Stimulated activated CD8-positive, alpha-beta memory T cell treated with anti-CD3 and anti-CD28 coated beads, Interleukin-4, amount 100 ng/mL, for 48 hours (primary cell): ENCODE measurements at regions not wholly inside any gene's neighbourhood (a gene's known extent, or its start where the extent isn't known, plus 50 kb on each side); places are given as distances from the start of the nearest gene placed in this dataset.

ENCODE experiments used
- DNase-seq: peaks from one replicate; pipeline ENCODE4 v3.0.0-alpha.2; 2020

DNA sequence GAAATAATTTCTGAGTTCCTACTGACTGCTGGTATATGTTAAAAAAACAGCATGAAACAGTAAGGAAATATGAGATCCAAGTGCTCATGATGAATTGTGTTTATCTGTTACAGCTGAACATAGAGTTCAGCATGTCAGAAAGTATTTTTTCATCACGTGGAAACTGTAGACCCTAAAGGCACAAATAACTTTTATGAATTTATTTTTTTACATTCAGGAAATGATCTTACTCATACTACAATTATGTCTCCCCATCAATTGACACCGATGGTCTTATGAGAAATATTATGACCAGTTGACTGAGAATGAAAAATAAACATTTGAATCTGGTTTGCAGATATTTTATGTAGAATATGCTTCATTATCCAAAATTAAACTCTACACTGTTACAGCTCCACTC is 283.1 kb upstream of the SPANXN4 start:
- DNase-seq, result no peak

DNA sequence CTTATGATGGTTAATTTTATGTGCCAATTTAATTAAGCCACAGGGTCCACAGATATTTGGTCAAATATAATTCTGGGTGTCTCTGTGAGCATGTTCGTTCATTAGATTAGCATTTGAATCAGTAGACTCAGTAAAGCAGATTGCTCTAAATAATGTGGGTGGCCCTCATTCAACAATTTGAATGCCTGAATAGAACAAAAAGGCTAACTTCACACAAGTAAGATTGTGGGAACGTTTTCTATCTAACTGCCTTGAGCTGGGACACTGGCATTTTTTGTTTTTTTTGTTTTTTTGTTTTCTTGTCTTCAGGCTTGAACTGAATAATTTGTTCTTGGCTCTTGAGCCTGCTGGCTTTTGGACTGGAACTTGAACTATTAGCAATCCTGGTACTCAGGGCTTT is 292.4 kb upstream of the SPANXN4 start:
- no peak for DNase-seq

DNA sequence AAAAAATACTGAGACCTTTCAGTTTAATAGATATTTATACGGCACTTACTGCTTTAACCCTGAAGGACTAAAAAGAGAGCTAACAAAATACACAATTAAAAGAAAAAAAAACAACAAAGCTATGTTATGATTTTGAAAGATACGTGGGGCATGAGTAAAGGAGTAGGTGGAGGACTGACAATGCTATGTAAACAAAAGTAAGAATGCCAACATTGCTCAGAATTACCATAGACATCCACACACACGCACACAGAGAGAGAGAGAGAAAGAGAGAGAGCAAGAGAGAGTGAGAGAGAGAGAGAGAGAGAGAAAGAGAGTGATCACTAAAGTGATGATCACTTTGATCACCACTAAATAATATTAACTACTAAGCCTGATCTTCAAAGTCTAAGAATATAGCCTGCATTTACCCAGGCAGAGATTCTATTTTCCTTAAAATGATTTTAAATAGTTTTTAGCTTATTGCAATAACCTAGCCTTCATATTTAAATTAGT is 313.9 kb upstream of the SPANXN4 start:
- DNase-seq, result no peak

DNA sequence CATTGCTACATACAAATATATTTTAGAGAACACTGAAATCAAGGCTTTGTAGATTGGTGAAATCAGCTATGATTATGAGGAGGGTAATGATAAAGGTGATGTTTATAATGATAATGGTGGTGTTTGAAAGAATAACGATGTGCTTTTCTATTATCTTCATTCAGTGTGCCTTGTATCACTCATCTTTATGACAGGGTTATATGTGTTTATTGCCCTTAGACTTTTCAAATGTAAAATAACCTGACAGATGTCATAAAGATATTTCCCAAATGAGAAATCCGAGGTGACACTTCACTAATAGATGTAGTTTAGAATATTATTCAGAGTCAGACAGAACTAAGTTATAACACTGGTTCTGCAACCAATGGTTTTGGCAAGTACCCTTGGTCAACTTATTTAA is 323.0 kb upstream of the SPANXN4 start:
- DNase-seq, result no peak

DNA sequence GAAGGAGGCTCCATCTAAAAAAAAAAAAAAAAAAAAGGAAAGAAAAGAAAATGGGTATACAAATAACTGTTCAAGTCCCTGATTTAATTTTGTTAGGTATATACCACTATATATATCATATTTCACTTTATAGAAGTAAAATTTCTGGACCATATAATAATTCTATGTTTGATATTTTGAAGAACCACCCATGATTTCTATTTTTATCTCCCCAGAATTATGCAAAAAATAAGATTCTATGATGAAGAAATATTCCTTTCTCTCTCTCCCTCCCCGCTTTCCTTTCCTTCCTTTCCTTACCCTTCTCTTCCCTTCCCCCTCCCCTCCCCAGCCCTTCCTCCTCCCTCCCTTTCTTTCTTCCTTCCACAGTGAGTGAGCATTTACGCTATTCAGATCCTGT is 337.5 kb upstream of the SPANXN4 start:
- DNase-seq, result no peak

DNA sequence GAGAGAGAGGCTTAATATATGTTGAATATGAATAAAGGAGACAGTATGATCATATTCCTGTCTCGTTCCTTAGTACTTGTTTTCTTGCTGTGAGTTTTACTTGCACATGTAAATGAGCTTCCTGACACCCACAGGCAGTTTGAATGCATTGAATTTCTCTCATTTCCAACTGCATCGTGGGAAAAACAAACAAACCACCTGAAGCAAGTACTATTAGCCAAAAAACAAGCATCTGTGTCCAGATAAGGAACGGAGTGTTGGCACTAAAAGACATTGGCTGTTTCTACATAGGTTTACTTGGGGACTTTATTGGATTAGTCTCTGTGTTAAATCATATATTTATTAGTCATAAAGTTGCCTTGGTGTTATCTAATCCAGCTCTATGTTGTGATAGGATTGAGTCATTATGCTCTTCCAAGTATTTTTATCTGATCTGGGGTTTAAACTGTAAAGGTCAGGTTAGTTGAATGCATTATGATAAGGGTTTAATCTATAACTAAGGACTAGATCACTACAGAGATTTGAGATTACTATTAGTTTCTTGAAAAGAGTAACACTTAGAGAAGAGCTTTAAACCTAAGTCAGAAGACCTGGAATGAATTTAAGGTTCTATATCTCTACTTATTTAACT is 339.0 kb upstream of the SPANXN4 start:
- DNase-seq, result no peak

DNA sequence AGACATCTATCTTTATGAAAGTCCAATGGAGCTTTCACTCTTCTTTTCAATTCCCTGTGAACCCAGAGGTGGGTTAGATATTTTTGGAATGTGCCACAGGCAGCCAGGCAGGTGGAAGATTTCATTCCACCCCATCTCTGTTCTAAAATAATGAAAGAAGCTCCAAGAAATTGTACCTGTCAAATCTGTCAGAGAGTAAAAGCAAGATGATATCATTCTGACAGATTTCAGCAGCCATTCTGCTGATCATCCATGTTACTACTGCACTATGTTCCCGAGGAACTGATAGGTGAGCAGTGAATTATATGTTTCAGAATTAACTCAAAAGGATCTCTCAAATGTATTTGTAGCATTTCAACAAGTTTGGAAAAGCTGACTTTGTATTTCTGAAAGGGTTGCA is 339.5 kb upstream of the SPANXN4 start:
- no peak for DNase-seq

DNA sequence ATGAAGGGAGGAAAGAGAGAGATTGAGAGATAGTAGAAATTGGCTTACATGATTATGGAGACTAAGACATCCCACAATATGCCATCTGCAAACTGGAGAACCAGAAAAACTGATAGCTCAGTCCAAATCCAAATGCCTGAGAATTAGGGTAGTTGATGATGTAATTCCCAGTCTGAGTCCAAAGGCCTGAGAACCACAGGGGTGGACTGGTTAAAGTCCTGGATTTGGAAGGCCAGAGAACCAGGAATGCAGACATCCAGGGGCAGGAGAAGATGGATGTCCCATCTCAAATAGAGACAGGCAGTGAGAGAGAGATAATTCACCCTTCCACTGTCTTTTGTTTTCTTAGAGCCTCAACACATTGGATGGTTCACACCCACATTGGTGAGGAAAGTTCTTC is 345.7 kb upstream of the SPANXN4 start:
- no peak for DNase-seq

DNA sequence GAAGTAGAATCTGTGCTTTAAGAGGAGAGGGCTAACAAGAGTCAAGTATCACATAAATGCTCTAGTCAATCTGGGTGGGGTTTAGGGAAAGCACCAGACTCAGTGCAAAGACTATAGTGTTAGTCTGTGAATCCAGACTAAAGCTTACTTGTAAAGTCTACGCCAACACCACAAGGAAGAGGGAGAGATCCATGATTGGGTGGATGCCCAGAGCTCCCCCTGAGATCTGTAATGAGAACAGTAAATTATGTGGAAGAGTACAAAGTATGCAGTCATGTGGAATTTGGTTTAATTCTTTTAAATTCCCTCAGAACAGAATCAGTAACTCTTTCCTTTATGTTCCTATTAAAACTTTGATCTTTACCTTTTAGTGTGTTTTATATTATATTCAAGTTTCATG is 354.7 kb upstream of the SPANXN4 start:
- no peak for DNase-seq

DNA sequence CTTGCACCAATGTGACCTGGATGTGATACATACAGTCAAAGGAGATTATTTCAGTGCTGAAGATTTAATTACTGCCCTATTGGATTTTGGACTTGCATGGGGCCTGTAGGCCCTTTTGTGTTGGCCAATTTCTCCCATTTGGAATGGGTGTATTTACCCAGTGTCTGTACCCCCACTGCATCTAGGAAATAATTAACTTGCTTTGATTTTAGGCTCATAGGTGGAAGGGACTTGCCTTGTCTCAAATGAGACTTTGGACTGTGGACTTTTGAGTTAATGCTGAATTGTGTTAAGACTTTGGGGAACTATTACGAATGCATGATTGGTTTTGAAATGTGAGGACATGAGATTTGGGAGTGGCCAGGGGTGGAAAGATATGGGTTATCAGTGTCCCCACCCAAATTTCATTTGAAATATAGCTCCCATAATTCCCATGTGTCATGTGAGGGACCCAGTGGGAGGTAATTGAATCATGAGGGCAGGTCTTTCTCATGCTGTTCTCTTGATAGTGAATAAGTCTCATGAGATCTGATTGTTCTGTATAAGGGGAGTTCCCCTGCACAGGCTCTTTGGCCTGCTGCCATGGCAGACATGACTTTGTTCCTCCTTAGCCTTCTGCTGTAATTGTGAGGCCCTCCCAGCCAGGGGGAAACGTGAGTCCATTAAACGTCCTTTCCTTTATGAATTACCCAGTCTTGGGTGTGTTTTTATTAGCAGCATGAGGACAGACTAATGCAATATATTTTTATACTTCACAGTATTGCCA is 362.2 kb upstream of the SPANXN4 start:
- DNase-seq, result no peak

DNA sequence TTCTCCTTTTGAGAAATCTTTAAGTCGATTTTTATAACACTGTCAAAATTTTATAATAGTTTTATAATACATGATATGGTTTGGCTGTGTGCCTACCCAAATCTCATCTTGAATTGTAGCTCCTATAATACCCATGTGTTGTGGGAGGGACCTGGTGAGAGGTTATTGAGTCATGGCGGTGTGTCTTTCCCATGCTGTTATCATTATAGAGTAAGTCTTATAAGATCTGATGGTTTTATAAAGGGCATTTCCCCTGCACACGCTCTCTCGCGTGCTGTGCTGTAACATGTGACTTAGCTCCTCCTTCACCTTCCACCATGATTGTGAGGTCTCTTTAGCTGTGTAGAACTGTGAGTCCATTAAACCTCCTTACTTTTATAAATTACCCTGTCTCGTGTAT is 364.0 kb upstream of the SPANXN4 start:
- DNase-seq, result no peak

DNA sequence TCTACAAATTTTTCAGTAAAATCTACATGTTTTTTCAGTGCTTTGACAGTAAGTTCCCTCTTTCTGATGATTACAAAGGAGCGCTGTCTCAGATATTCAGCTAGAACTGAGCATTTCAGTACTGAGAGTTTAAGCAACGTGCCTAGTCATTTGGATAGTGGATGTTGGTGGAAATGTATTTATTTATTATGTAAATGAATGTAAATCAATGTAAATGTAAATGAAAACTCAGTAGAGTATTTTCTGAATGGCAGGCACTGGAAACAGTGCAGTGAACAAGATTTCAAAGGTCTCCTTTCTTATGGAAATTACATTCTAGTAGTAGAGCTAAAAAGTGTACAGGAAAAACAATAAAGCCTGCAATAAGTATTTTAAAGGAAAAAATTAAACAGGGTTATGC is 370.2 kb upstream of the SPANXN4 start:
- no peak for DNase-seq

DNA sequence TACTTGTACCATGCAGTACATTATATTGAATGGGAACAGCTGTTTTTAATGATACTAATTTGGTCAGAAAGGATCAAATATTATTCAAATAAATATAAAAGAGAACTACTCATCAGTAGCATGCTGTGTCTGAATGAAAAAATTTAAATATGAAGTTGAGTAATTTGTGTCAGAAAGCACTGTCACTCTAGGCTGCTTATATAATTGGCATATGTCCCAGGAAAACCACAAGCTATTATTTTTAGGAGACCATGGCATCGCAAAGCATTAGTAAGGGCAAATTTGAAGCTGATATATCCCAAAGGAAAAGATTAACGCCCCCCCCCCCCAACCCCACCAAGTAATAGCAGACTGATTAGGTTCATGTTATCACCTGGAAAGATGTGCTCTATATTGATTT is 388.5 kb upstream of the SPANXN4 start:
- no peak for DNase-seq

DNA sequence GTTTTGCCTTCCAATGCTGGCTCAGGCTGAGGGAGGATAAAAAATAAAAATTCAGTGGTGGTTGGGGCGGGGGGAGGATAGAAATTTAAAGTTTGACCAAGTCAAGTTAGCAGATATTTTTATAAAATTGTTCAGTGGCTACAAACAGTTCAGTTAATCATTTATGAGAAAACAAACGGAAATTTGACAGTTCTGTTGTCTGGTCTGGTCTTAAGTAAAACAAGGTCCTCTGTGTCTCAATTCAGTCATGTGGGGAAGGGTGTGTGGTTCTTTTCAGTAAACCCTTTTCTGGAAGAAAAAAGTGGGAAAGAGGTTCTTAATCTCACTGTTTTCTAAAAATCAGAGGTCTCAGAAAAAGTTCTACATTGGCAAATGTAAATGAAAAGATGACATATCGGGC is 409.1 kb upstream of the SPANXN4 start:
- DNase-seq, result no peak

DNA sequence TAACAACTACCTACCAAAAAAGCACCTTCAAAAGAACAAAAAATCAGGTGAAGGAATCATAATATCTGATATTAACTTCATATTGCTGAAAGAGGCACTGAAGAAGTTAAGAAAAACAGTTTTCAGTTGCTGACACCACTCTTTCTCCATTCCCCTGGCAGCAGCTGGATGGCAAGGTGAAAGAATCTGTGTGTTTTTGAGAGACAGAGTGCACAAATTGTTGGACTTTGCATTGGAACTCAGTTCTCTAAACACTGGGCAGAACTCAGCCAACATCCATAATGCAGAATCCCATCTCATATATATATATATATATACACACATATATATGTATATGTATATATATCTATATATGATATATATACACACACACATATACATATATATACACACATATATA is 408.3 kb upstream of the MAGEC2 start:
- no peak for DNase-seq

DNA sequence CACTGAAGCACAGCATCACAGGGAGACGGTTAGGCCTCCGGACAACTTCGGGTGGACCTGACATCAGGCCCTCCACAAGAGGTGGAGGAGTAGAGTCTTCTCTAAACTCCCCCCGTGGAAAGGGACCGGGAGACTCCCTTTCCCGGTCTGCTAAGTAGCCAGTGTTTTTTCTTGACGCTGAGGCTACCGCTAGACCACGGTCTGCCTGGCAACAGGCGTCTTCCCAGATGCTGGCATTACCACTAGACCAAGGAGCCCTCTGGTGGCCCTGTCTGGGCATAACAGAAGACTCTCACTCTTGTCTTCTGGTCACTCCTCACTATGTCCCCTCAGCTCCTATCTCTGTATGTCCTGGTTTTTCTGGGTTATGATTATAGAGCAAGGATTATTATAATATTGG is 401.5 kb upstream of the MAGEC2 start:
- DNase-seq, result peak; percentile 17

DNA sequence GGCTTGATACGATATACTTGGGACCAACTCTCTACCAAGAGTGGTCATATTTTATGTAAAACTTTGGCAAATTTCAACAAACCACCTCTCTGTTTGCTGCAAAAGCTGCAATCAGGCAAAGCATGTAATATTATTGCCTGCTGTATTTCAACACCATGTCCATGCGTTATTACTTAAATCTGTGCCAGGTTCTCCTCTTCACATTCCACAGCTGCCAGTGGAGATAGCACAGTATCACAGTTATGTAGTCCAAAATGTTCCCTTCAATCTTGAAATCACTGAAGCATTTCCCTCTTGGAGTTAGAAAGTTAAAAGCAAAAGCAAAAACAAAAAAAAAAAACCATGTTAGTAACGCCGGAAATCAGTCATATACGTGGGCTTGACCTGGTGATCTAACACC is 396.7 kb upstream of the MAGEC2 start:
- DNase-seq, result no peak

DNA sequence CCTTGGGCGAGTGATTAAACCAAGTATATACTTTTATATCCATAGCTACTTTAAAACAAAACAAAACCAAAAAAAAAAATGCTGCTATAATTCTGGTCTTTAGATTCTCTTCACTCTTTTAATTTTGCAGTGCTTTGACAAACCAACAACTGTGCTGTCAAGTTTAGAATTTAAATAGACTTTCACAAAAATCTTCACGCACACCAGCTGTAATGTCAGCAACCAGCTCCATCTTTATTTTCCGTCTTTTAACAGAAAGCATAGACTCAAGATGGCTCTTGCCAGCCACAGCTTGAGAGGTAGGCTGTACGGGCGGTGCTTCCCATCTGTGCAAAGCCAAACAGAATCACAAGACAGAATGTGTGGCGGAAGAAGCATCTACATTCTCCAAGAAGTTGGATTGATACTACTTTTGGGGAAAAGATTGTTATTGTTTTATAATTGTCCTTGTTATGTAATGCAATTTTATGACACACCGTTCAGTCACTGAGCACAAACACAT is 388.3 kb upstream of the MAGEC2 start:
- DNase-seq, result no peak

DNA sequence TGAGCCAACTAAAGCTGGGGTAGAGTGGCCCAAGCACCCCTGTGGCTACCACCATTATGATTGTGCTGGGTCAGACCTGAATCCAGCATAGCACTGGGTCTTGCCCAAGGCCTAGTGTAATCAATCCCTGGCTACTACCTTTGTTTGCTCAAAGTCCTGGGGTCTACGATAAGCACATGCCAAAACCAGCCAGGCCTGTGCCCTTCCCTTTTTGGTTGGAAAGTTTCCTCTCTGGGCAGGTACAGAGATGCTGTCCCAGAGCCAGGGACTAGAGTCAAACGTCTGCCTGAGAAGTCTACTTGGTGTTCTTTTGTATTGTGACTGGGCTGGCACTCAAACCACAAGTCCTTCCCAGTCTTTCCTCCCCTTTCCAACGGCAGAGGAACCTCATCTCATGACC is 371.5 kb upstream of the MAGEC2 start:
- no peak for DNase-seq

DNA sequence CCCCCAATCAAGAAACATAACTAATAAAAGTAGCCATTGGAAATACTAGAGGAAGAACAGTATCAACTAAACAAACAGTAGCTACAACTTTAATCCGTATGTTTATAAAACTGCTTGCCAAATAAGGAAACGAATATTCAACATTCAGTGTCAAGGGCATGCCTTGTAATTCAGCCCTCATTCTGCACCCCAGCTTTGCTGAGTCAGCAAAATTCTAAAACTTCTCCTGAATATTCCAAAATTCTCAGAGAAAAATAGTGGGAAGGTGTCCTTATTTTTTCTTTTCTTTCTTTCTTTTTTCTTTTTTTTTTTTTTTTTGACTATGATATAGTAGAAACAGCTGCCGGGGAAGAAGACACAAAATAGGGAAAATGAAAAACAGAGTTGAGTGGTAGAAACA is 344.8 kb upstream of the MAGEC2 start:
- no peak for DNase-seq

DNA sequence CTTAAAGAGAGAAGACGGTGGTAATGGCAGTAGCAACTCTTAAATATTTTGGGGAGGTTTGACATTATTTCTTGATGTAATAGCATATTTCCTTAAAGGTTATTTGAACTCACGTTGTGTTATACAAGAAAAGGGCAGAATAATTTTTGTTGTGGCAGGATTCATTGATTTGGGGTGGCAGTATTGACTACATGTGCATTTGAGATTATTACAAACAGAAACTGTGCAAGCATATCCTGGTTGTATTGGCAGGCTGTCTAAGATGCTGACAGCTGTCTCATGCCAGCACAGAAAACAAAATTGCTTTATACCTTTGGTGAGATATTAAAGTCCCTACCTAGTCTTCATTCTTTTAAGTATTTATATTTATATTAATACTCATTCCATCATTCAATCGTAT is 300.7 kb upstream of the MAGEC2 start:
- no peak for DNase-seq

DNA sequence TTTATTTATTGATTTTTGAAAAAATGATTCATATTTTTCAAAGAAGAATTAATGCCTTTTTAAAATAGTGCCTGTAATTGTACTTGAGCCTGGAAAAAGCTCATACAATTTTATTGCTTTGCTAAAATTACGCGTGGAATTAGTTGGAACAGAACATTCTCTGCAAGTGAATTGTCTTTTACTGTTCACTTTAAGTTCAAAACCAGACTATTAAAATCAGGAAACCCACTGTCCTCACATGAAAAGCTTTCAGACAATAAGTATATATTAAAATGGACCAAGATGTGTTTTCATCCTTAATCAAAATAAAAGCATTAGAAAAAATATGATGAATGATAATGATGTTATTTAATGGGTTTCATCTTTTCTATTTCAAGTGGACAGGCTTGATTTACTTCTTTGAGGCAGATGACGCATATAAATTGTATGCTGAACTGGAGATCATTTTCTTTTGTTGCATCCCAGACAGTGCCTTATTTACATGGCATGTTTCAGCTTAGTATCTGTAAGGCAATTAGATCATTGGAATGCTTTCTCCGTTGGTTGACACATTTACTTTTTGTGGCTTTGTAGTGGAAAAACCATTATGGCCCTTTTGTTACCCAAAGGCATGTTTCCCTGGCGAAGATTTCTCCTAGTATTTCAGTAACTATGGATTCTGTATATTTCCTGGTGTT is 299.0 kb upstream of the MAGEC2 start:
- no peak for DNase-seq

DNA sequence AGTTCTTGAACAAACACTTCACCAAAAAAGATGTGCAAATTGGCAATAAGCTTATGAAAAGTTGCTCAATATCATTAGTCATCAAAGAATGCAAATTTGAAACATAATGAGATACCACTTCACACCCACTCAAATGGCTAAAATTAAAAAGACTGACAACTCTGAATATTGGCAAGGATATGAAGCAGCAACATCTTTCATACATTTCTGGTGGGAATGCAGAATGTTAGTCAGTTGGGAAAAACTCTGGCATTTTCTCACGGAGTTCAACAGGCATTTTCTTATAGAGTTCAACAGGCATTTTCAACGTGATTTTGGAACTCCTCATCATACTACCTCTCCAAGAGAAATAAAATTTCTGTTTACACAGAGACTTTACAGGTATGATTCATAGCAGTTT is 297.4 kb upstream of the MAGEC2 start:
- DNase-seq, result no peak

DNA sequence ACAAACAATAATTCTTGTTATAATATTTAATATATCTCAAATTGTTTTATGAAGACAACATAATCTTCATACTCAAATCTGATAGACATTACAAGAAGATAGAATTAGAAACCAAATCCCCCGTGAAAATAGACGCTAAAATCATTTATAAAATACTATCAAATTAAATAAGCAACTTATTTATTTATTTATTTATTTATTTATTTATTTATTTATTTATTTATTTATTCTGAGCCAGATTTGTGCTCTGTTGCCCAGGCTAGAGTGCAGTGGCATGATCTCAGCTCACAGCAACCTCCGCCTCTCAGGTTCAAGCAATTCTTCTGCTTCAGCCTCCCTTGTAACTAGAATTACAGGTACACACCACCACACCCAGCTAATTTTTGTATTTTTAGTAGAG is 294.9 kb upstream of the MAGEC2 start:
- DNase-seq, result no peak
